GM13976 (cell line): ENCODE measurements at regions not wholly inside any gene's neighbourhood (a gene's known extent, or its start where the extent isn't known, plus 50 kb on each side); places are given as distances from the start of the nearest gene placed in this dataset.

Experiments
- DNase-seq: peaks from one replicate; pipeline ENCODE4 v3.0.0; 2012; ENCODE audit warnings: low spot score
- in situ Hi-C: fragments of 300-500 bp; cut with MboI; formaldehyde crosslinking; loops from one replicate; pipeline ENCODE4 v1.12.0; 2022; ENCODE audit warnings: low sequenced_read_pairs, mixed read lengths, inconsistent platforms; ENCODE audit not compliant: unreplicated experiment
- TF ChIP-seq, protein P1 (sequence below): IDR thresholded peaks from 2 replicates; pipeline ENCODE4 v1.5.1; 2012; ENCODE audit warnings: borderline replicate concordance, mild to moderate bottlenecking; ENCODE audit not compliant: insufficient read depth; ENCODE audit errors: extremely low read depth, missing control alignments, control extremely low read depth

GRCh38 chr6:15039136-15039535 is 206.7 kb upstream of the JARID2 start:
- TF ChIP-seq, protein P1, sequence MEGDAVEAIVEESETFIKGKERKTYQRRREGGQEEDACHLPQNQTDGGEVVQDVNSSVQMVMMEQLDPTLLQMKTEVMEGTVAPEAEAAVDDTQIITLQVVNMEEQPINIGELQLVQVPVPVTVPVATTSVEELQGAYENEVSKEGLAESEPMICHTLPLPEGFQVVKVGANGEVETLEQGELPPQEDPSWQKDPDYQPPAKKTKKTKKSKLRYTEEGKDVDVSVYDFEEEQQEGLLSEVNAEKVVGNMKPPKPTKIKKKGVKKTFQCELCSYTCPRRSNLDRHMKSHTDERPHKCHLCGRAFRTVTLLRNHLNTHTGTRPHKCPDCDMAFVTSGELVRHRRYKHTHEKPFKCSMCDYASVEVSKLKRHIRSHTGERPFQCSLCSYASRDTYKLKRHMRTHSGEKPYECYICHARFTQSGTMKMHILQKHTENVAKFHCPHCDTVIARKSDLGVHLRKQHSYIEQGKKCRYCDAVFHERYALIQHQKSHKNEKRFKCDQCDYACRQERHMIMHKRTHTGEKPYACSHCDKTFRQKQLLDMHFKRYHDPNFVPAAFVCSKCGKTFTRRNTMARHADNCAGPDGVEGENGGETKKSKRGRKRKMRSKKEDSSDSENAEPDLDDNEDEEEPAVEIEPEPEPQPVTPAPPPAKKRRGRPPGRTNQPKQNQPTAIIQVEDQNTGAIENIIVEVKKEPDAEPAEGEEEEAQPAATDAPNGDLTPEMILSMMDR: no peak
- DNase-seq: no peak
- in situ Hi-C loops: no loop called here

- in situ Hi-C loops: no loop called here
- DNase-seq: no peak
- TF ChIP-seq, protein P1: no peak
These were observed 202.9 kb upstream of the JARID2 start for GRCh38 chr6:15042938-15043337.

DNA sequence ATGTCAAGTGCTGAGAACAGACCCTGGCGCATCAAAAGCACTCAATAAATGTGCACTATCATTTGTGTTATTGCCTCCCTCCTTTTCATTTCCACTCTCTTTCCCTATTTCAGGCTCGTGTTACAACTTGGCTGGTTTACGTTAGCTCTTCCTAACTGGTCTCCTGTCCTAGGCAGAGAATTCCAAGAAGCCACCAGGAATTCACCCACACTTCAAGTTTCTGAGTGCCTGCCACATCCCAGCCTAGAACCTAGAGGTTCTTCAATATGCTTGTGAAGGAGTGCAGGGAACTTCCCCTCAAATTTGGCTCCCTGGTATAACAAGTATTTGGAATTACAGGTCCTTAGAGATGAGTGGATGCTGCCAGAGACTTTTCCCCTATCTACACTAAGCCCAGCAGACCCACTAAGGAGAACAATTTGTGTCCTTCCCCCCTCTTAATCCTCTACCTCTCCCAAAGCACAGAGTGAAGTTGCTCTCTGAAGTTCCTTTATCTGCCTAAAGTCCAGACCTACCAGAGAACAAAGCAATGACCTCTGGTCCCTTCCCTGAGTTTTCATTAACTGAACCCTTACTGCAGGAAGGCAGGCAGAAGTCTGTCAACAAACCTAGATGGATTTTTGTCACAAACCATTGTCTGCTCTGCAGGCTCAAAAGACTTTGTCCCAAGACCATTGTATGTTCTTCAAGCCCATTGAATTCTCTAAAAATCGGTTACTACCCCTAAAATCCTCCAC is 201.6 kb upstream of the JARID2 start:
- in situ Hi-C loops: no loop called here
- no peak for DNase-seq
- TF ChIP-seq, protein P1: no peak

GRCh38 chr6:15044948-15045347 is 200.9 kb upstream of the JARID2 start:
- DNase-seq: no peak
- TF ChIP-seq, protein P1: no peak
- in situ Hi-C loops: no loop called here

- in situ Hi-C loops: no loop called here
- DNase-seq: no peak
- TF ChIP-seq, protein P1: no peak
These were observed 199.1 kb upstream of the JARID2 start for GRCh38 chr6:15046751-15047150.

GRCh38 chr6:15048367-15048766 is 197.5 kb upstream of the JARID2 start:
- TF ChIP-seq, protein P1: no peak
- in situ Hi-C loops: no loop called here
- DNase-seq: peak; percentile 52
